ENCODE measurements at regions not wholly inside any gene's neighbourhood (a gene's known extent, or its start where the extent isn't known, plus 50 kb on each side); places are given as distances from the start of the nearest gene placed in this dataset.
"Not testable (repeated sequence)": the region's sequence is repeated elsewhere in the genome, so short reads cannot be mapped to it uniquely, and the experiment has no call there.

DNA sequence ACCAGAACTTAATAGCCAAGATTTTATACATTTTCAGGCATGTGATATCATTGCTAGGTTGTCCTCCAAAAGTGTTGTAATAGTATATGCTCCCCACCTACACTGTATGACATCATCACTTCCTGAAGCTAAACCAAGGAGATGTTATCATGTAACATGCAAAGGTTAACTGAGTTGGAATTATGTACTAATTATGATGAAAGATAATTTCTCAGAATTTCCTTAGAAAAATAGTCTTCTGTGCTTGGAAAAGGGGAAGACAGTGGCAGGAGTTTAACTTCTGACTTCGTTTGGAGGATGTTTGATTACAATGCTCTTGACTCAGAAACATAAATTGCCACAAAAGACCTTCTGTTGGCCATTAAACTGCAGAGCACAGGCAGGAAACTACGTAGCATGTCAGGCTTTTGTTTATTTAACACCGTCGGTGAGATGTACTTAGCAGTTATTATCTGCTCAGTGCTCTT lies 83.6 kb upstream of the GUCY1A1 start:
- DNase-seq = no peak
- no peaks in the 10 kb centered on the region for H3K36me3 ChIP-seq
- intact Hi-C loops (cut with DNase I; ENCODE audit: low total_unique reads) = no loop called here

GRCh38 chr4:155582041-155582440 lies 84.6 kb upstream of the GUCY1A1 start:
- intact Hi-C loops (cut with DNase I; ENCODE audit: low total_unique reads) = no loop called here

More for the DNA sequence above, 83.6 kb upstream of the GUCY1A1 start:
- Histone ChIP-seq H3K27ac (no peak overlapping the region), H3K9me3 (no peaks in the 10 kb centered on the region), H3K4me3 (no peak overlapping the region), H3K27me3 (replicated peaks in 1 of 7) (no peaks in the 10 kb centered on the region), H3K4me1 (peaks cover 0 to 21% (median 0%) of the 10 kb centered on the region in 6 donors)
- TF ChIP-seq POLR2AphosphoS5 (IDR thresholded peaks at IDR 0.05) (no peak), POLR2A (IDR thresholded peaks at IDR 0.05) (no peak), CTCF (IDR thresholded peaks at IDR 0.05 in 8 of 11, conservative IDR thresholded peaks at IDR 0.05 in 3 of 11) (no peak)
- WGBS, 5 donors = 10 to 26% (median 14%) methylated on average over 4 of the region's 4 CpGs

GRCh38 chr4:155578726-155579370 lies 87.8 kb upstream of the GUCY1A1 start:
- DNase-seq = no peak
- 48 to 68% (median 62%) methylated on average over 2 of the region's 2 CpGs for WGBS, 5 donors
- no peak for TF ChIP-seq CTCF (IDR thresholded peaks at IDR 0.05 in 8 of 11, conservative IDR thresholded peaks at IDR 0.05 in 3 of 11)
- no peak for TF ChIP-seq POLR2AphosphoS5 (IDR thresholded peaks at IDR 0.05)
- no peak for TF ChIP-seq POLR2A (IDR thresholded peaks at IDR 0.05)
- Histone ChIP-seq H3K4me1 (peaks cover 0 to 21% (median 0%) of the 10 kb centered on the region in 6 donors), H3K9me3 (no peaks in the 10 kb centered on the region), H3K4me3 (no peak overlapping the region), H3K27me3 (replicated peaks in 1 of 7) (no peaks in the 10 kb centered on the region), H3K27ac (peak overlapping the region in 2 of 8 donors; percentile 3 to 19), H3K36me3 (no peaks in the 10 kb centered on the region)
- intact Hi-C loops (cut with DNase I; ENCODE audit: low total_unique reads) = no loop called here

More at GRCh38 chr4:155582041-155582440, 84.6 kb upstream of the GUCY1A1 start:
- WGBS, 5 donors = 62 to 89% (median 78%) methylated on average over 1 of the region's 1 CpG
- Histone ChIP-seq H3K36me3 (no peaks in the 10 kb centered on the region), H3K27ac (no peak overlapping the region), H3K4me1 (peaks cover 0 to 21% (median 0%) of the 10 kb centered on the region in 6 donors), H3K27me3 (replicated peaks in 1 of 7) (no peaks in the 10 kb centered on the region), H3K4me3 (no peak overlapping the region), H3K9me3 (no peaks in the 10 kb centered on the region)
- DNase-seq = no peak
- no peak for TF ChIP-seq POLR2A (IDR thresholded peaks at IDR 0.05)
- no peak for TF ChIP-seq CTCF (IDR thresholded peaks at IDR 0.05 in 8 of 11, conservative IDR thresholded peaks at IDR 0.05 in 3 of 11)
- TF ChIP-seq POLR2AphosphoS5 (IDR thresholded peaks at IDR 0.05) = no peak

GRCh38 chr4:155578219-155578618 lies 88.4 kb upstream of the GUCY1A1 start:
- no peak overlapping the region for H3K27ac ChIP-seq
- intact Hi-C loops (cut with DNase I; ENCODE audit: low total_unique reads) = no loop called here
- WGBS, 5 donors = 65 to 79% (median 71%) methylated on average over 5 of the region's 5 CpGs
- no peaks in the 10 kb centered on the region for H3K36me3 ChIP-seq
- H3K4me1 ChIP-seq = peaks cover 0 to 21% (median 0%) of the 10 kb centered on the region in 6 donors
- no peaks in the 10 kb centered on the region for H3K9me3 ChIP-seq
- TF ChIP-seq CTCF (IDR thresholded peaks at IDR 0.05 in 8 of 11, conservative IDR thresholded peaks at IDR 0.05 in 3 of 11) (no peak), POLR2A (IDR thresholded peaks at IDR 0.05) (no peak), POLR2AphosphoS5 (IDR thresholded peaks at IDR 0.05) (no peak)
- H3K4me3 ChIP-seq = no peak overlapping the region
- no peaks in the 10 kb centered on the region for H3K27me3 ChIP-seq (replicated peaks in 1 of 7)
- no peak for DNase-seq

GRCh38 chr4:155574329-155574728 lies 92.3 kb upstream of the GUCY1A1 start:
- H3K9me3 ChIP-seq; H3K4me1 ChIP-seq; H3K27me3 ChIP-seq (replicated peaks in 1 of 7); H3K27ac ChIP-seq; H3K36me3 ChIP-seq; H3K4me3 ChIP-seq; intact Hi-C loops (cut with DNase I; ENCODE audit: low total_unique reads); DNase-seq: not testable (repeated sequence)
- WGBS, 5 donors = 38 to 93% (median 49%) methylated on average over 1 of the region's 1 CpG

Data from spleen (tissue), 11 donors.